Stimulated activated naive CD4-positive, alpha-beta T cell treated with Interleukin-2 at 50 U/mL for 16 hours (primary cell): ENCODE measurements at regions not wholly inside any gene's neighbourhood (a gene's known extent, or its start where the extent isn't known, plus 50 kb on each side); places are given as distances from the start of the nearest gene placed in this dataset.

Source experiments
- DNase-seq: peaks from one replicate; lab custom pipeline; 2025; lab: John Stamatoyannopoulos, UW

GRCh38 chr17:72208832-72209231 lies 88.0 kb downstream of the SOX9 start:
- no peak for DNase-seq

GRCh38 chr17:72212041-72212440 lies 91.2 kb downstream of the SOX9 start:
- DNase-seq, result no peak

GRCh38 chr17:72215490-72215889 lies 94.7 kb downstream of the SOX9 start:
- DNase-seq, result no peak

- DNase-seq, result no peak
Measured at GRCh38 chr17:72215928-72216327, 95.1 kb downstream of the SOX9 start.

DNA sequence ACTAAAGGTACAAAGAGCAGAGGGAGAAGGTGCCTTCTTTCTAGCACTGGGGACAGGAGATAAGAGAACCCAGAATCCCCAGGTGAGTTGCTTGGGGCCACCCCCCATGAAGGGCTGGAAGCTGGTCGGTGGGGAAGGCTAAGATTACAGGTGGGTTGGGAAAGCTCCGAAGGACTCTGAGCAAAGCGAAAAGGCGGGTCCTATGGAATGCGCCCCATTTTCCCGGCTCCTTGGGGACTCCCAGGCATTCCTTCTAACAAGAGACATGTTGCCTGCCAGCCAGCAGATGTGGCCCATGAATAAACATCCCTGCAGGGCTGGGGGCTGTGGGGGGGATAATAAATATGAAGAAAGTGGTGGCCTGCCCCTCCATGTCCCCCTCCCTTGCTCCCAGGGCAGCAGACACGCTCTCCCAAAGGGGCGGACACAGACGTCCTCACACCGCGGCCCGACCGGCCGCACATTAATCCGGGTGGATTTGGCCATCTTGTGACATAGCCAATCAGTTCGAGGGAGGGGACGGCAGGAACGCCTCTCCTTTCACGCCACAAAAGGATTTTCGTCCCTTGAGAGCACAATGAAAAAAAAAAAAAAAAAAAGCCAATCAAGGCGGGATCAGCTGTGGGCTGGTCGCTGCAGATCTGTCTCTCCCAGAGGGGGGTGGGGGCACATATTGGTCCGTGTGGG lies 98.5 kb downstream of the SOX9 start:
- no peak for DNase-seq

DNA sequence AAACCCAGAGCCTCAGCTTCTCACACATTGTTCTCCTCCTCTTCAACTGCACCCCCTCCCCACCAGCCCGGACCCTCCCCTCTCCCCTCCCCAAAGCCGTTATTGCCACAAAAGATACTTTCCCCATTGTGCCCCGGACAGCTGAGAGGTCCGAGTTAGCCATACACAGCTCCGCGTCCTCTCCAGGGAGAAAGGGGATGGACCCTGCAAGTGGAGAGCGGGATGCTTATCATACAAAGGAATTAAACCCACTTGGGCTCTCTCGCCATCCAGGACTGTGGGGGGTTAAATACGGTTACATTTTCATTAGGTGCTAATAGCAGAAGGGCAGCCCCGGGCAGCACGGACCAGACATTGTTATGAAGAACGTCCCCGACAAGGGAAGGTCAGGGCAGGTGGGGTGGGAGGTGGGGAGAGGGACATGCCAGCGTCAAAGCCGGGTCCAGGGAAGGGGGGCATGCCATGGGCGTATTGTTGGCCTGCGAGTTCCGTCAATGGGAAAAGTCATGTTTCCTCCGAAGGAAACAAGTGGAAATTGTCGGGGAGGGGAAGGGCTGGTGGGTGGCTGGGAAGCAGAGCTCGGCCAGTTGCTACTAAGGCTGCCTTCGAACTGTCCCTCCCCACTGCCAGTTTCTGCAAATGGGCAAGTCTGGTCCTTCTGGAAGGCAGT lies 99.1 kb downstream of the SOX9 start:
- DNase-seq, result no peak

- no peak for DNase-seq
Measured at GRCh38 chr17:72222661-72223380, 102.0 kb downstream of the SOX9 start.

DNA sequence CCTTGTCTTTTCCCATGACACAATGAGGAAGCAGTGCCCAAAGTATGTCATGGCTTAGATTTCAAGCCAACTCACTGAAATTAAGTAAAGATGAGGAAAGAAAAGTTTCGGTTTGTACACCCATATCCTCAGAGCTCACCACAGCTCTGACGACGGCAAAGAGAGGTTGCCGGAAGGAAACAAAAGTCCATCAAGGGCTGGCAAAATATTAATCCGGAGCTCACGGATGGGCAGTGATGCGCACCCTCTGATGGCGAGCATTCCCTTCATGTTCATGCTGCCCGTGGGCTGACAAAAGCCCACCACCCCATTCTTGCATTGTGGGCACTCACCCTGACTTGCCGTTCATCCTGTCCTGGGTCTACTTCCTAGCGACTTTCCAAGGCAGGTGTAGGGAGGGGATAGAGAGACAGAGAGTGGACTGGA lies 103.1 kb downstream of the SOX9 start:
- no peak for DNase-seq

- no peak for DNase-seq
Measured at GRCh38 chr17:72226322-72226721, 105.5 kb downstream of the SOX9 start.

DNA sequence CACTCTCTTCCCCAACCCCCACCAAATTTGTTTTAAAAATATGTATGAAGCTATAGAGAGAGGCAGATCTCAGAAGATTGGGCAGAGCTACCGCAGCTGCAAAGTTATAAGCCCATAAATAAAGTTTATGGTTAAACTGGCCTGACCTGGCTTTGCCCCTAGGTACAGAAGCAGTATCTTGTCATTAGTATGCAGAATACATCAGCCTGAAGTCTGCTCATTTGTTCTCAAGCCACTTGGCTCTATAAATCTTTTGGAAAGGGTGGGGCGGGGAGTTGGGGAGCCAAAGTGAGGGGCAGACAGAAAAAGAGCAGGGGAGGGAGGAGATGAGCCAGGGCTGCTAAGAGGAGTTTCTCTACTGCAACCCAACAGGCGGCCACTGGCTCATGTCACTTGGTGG lies 113.2 kb downstream of the SOX9 start:
- DNase-seq, result no peak

DNA sequence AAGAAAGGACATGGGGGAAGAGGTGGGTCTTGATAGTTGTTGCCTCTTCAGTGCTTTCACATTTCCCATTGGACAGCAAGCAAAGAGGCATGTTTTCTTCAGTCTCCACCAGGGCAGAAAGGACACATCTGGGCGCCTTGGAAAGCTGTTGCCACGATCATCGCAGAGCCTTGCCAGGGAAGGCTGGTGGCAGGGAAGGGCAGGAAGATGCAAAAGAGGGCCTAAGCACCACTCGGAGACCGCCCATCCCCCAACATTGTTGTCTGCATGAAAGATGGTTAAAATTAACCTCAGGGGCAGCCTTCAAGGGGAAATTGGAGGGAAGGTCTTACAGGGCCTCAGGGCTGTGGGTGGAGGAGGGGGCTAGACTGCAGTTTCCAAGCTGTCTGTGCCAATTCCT lies 114.2 kb downstream of the SOX9 start:
- no peak for DNase-seq

DNA sequence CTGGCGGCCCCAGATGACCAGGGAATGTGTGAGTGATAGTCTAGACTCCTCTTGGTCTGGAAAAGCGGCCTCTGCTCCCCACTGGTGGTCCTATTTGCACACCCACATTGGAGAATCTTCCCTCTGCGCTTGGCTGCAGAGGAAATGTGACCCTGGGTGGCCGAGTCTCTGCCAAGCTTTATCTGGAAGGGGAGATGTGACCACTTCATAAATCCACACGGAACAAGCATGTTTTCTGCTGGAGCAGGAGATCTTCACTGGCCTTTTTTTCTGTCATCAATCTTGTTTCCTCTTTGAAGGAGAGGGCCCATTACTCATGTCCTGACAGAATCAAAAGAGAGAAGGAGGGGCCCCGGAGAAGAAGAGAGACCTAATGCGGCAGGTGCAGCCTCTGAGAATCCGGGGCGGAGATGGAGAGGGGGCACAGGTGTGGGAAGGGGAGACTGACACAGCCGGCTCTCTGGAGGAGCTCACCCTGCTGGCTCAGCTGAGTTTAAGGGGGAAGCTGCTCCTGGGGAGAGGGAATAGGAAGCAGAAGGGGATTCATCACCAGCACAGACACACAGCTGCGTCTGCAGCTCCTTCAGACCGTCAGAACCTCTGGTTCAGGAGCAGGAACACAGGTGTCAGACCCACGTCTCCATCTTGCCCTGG lies 116.3 kb downstream of the SOX9 start:
- DNase-seq, result no peak

DNA sequence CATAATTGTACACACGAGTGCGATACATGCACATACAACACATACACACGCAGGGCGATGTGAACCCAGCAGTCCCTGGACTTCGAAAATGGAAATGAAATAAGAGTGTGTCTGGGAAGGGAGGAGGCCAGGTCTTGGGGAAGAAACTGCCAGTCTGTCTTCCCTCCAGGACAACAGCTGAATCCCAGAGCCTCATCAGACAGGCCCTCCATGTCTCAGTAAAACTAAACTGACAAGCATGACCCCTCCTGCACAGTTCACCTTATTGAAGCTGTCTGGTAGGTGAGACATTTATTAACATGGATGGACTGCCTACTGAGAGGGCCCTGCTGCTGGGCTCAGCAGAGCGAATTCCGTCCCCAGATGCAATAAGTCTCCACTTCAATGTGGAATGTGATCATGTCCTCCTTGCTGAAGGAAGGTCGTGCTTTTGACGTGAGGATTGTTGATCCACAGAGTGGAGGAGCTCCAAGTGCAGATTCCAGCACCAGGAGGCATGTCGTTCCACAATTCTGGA lies 117.4 kb downstream of the SOX9 start:
- DNase-seq, result no peak

GRCh38 chr17:72239548-72239947 lies 118.7 kb downstream of the SOX9 start:
- no peak for DNase-seq

DNA sequence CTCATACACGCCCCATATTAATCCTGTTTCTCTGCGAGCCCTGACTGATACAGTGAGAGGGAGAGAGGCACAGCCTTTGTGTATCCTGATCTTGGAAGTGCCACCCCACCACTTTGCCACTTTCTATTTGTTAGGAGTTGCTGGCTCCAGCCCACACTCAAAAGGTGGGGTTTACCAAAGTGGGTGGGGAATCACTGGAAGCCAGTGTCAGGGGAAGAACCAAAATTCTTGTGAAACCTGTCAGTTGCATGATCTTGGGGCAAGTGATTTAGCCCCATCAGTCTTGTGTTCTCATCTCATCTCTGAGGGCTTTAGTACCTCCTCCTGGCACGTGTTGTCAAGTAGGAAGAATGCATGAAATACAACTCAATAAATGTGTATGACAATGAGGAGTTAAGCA lies 119.5 kb downstream of the SOX9 start:
- no peak for DNase-seq

DNA sequence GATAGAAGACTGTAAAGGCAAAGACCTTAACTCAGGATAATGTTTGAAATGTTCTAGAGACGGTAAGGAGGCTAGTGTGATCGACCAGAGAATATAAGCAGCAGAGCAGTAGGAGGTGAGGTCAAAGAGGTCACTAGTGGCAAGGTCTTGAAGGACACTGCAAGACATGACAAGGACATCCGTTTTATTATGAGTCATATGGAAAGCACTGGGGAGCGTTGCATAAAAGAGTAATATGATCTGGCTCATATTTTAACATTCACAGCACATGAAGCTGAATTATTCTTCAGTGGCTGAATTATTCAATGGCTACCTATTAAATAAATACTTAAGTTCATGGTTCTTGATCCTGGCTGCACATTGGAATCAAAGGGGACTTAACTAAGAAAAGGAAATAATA lies 123.7 kb downstream of the SOX9 start:
- DNase-seq, result no peak

GRCh38 chr17:72244956-72245355 lies 124.1 kb downstream of the SOX9 start:
- no peak for DNase-seq

DNA sequence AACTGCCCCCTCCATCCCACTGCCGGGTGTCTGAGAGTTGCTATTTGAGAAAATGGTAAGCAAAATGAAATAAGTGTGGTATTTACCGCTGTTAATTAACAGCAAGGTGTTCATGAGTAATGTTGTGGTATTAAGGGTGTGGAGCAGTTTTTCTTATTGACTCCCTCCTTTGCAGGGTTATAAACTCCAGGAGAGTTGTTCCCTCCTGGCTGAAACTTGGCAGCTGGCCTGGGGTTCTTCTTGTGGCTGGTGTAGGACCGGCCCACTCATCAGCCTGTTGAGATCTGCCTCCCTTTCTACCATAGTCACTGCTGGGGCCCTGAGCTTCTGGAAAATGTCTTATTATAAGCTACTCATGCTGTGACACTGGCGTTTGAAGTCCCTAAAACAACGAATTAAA lies 128.6 kb downstream of the SOX9 start:
- DNase-seq, result no peak

- DNase-seq, result no peak
Measured at GRCh38 chr17:72250206-72250605, 129.4 kb downstream of the SOX9 start.

GRCh38 chr17:72253597-72253996 lies 132.8 kb downstream of the SOX9 start:
- DNase-seq, result no peak

DNA sequence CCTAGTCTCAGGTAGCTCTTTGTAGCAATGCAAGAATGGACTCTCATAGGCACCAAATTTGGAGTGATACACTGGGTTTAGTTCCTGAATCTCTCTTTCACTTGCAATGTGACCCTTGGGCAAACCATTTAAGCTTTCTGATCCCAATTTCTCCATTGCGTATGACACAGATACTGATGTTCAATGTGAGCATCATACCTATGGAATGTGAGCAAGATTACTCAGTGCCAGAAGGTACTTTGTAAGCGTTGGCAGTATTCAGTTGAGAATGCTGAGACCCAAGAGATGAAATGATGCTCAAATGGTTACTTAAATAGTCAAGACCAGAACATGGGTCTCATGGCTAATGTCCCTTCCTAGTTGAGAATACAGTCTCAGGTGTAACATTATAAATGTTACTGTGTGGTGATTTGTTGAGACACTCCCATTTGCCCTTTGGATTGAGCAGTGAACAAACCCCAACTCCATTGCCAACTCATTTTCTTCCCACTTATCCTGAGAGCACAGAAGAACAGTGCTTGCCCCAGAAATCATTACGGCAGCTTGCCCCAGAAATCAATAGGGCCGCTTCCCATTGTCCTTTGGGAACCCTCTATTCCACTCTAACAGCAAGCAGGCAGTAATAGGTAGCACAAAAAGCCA lies 134.1 kb downstream of the SOX9 start:
- DNase-seq, result no peak

DNA sequence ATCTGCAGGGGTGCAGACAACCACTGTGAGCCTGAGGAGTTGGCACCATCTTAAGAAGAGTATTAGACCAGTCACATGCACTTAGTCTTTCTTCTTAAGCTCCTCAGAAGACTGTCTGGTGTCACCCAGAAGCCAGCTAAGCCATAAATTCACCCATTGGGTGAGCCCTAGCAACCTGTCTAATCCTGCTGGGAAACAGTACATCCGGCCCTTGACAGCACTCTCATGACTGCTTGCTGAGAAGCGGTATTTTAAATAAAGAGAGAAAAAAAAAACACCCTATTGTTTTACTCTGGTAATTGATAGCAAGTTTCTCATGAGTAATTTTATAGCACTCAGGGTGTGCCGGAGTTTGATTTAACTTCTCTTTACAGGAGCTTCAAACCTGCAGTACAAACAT lies 134.7 kb downstream of the SOX9 start:
- no peak for DNase-seq
